A549 (cell line): ENCODE measurements at regions not wholly inside any gene's neighbourhood (a gene's known extent, or its start where the extent isn't known, plus 50 kb on each side); places are given as distances from the start of the nearest gene placed in this dataset.

ENCODE experiments used
- ATAC-seq, 2 experiments: fragments of 200-7000 bp in 1 of 2; fragments of >200 bp in 1 of 2; cut with Nextera tagmentation in 1 of 2; cut with Tn5 transposase in 1 of 2; 3 replicates each; pipeline versions ENCODE4 v1.8.0 to v1.9.1; 2018 to 2020; ENCODE audit warnings: mild to moderate bottlenecking in 1 of 2, moderate library complexity in 1 of 2
- CTCF ChIA-PET: fragments of 300-600 bp; sonication (Branson Sonifier 250); formaldehyde crosslinking; extraction: SDS; loops from one replicate; lab custom pipeline; 2021; ENCODE audit warnings: antibody characterized with exemption, inconsistent platforms; lab: Yijun Ruan, JAX
- POLR2A ChIA-PET: fragments of 350-600 bp; formaldehyde crosslinking; extraction: SDS; loops from one replicate; lab custom pipeline; 2021; ENCODE audit warnings: antibody characterized with exemption, inconsistent platforms; lab: Yijun Ruan, JAX
- DNase-seq, 2 experiments: peaks; one replicate each; pipeline versions ENCODE4 v3.0.0 to v3.0.0-alpha.2; 2011 to 2016; ENCODE audit warnings: low read depth in 1 of 2, low spot score in 1 of 2
- FAIRE-seq: peaks from 2 replicates; lab custom pipeline; 2011; peaks lifted over from hg19 to GRCh38; lab: Jason Lieb, UNC
- H3K27ac ChIP-seq, 2 experiments: fragments of >200 bp; sonication (Bioruptor Twin); formaldehyde crosslinking; 3 replicates each; pipeline ENCODE4 v1.5.1; 2016 to 2017
- H3K4me1 ChIP-seq: fragments of >200 bp; sonication (Bioruptor Twin); formaldehyde crosslinking; 3 replicates; pipeline ENCODE4 v1.6.1; 2016
- H3K4me2 ChIP-seq: fragments of >200 bp; sonication (Bioruptor Twin); formaldehyde crosslinking; 3 replicates; pipeline ENCODE4 v1.6.1; 2016
- H3K4me3 ChIP-seq: fragments of >200 bp; sonication (Bioruptor Twin); formaldehyde crosslinking; 3 replicates; pipeline ENCODE4 v1.5.1; 2016
- H3K9me3 ChIP-seq: fragments of >200 bp; sonication (Bioruptor Twin); formaldehyde crosslinking; 3 replicates; pipeline ENCODE4 v1.6.1; 2016
- ATOH8 ChIP-seq: fragments of 250-450 bp; sonication (Bioruptor Pico); IDR thresholded peaks from 2 replicates; pipeline ENCODE4 v1.5.0; 2020; ENCODE audit warnings: low read depth, mild to moderate bottlenecking, moderate library complexity
- BHLHE40 ChIP-seq: IDR thresholded peaks from 2 replicates; pipeline ENCODE4 v1.6.1; 2012; ENCODE audit warnings: low read depth, low read length, inconsistent platforms
- CEBPB ChIP-seq, 2 experiments: fragments of >200 bp in 1 of 2; sonication (Bioruptor Twin) in 1 of 2; formaldehyde crosslinking in 1 of 2; IDR thresholded peaks; 2 replicates each; pipeline ENCODE4 v1.6.1; 2012 to 2016
- CHD2 ChIP-seq: fragments of 150-350 bp; IDR thresholded peaks from 2 replicates; pipeline ENCODE4 v1.6.1; 2014; ENCODE audit warnings: low read length; ENCODE audit not compliant: partially characterized antibody
- EP300 ChIP-seq, 2 experiments: fragments of >200 bp; sonication (Bioruptor Twin); formaldehyde crosslinking; IDR thresholded peaks; 2 replicates in 1 of 2; 3 replicates in 1 of 2; pipeline ENCODE4 v1.6.1; 2016 to 2017
- ESRRA ChIP-seq: fragments of 150-350 bp; IDR thresholded peaks from 2 replicates; pipeline ENCODE4 v1.6.1; 2014; ENCODE audit warnings: mild to moderate bottlenecking, low read length, borderline replicate concordance
- FOSB ChIP-seq: fragments of 250-450 bp; sonication (Bioruptor Pico); IDR thresholded peaks from 2 replicates; pipeline ENCODE4 v1.5.0; 2020; ENCODE audit warnings: mild to moderate bottlenecking, moderate library complexity
- FOSL2 ChIP-seq, 2 experiments: fragments of 450-650 bp in 1 of 2; fragments of >200 bp in 1 of 2; sonication (Bioruptor Twin) in 1 of 2; formaldehyde crosslinking; IDR thresholded peaks; 2 replicates each; pipeline versions ENCODE4 v1.5.0 to v1.6.1; 2016 to 2020; ENCODE audit warnings: mild to moderate bottlenecking in 1 of 2, moderate library complexity in 1 of 2
- FOXS1 ChIP-seq: fragments of 250-450 bp; sonication (Bioruptor Pico); IDR thresholded peaks from 2 replicates; pipeline ENCODE4 v1.5.0; 2020; ENCODE audit warnings: mild to moderate bottlenecking, moderate library complexity
- GATA3 ChIP-seq: IDR thresholded peaks from 2 replicates; pipeline ENCODE4 v1.6.1; 2012; ENCODE audit warnings: borderline replicate concordance
- HDAC2 ChIP-seq: fragments of 200-600 bp; sonication (generic); IDR thresholded peaks from 2 replicates; pipeline ENCODE4 v1.6.1; 2016
- KDM1A ChIP-seq: fragments of 200-600 bp; sonication (generic); IDR thresholded peaks from 2 replicates; pipeline ENCODE4 v1.6.1; 2016; ENCODE audit warnings: low read depth, mild to moderate bottlenecking
- MAFK ChIP-seq: fragments of 450-650 bp; IDR thresholded peaks from 2 replicates; pipeline ENCODE4 v1.6.1; 2014; ENCODE audit not compliant: partially characterized antibody
- MAX ChIP-seq: IDR thresholded peaks from 2 replicates; pipeline ENCODE4 v1.6.1; 2012
- NR3C1 ChIP-seq: fragments of >200 bp; sonication (Bioruptor Twin); formaldehyde crosslinking; IDR thresholded peaks from 3 replicates; pipeline ENCODE4 v1.6.1; 2017
- POLR2A ChIP-seq: IDR thresholded peaks from 2 replicates; pipeline ENCODE4 v1.6.1; 2012; ENCODE audit warnings: mild to moderate bottlenecking, low read length
- RAD21 ChIP-seq, 2 experiments: fragments of >200 bp in 1 of 2; sonication (Bioruptor Twin) in 1 of 2; formaldehyde crosslinking in 1 of 2; IDR thresholded peaks in 1 of 2; conservative IDR thresholded peaks in 1 of 2; 2 replicates in 1 of 2; 3 replicates in 1 of 2; pipeline ENCODE4 v1.6.1; 2012 to 2018; ENCODE audit warnings: inconsistent platforms in 1 of 2
- RARB ChIP-seq: fragments of 250-450 bp; sonication (Bioruptor Pico); IDR thresholded peaks from 2 replicates; pipeline ENCODE4 v1.8.0; 2021; ENCODE audit warnings: mild to moderate bottlenecking, moderate library complexity
- RCOR1 ChIP-seq: fragments of 150-350 bp; IDR thresholded peaks from 2 replicates; pipeline ENCODE4 v1.6.1; 2014; ENCODE audit warnings: antibody characterized with exemption, low read length, low read depth
- RFX5 ChIP-seq: fragments of 450-650 bp; IDR thresholded peaks from 2 replicates; pipeline ENCODE4 v1.7.1; 2014; ENCODE audit warnings: antibody characterized with exemption, mild to moderate bottlenecking, moderate library complexity
- RNF2 ChIP-seq: fragments of 200-600 bp; sonication (generic); IDR thresholded peaks from 2 replicates; pipeline ENCODE4 v1.6.1; 2016; ENCODE audit warnings: low read depth, mild to moderate bottlenecking, antibody characterized with exemption, moderate library complexity, borderline replicate concordance
- SMC3 ChIP-seq: fragments of >200 bp; sonication (Bioruptor Twin); formaldehyde crosslinking; IDR thresholded peaks from 3 replicates; pipeline ENCODE4 v1.6.1; 2018; ENCODE audit warnings: inconsistent platforms
- SREBF2 ChIP-seq: fragments of 450-650 bp; IDR thresholded peaks from 2 replicates; pipeline ENCODE4 v1.6.1; 2014; ENCODE audit warnings: mild to moderate bottlenecking, moderate library complexity
- TFCP2L1 ChIP-seq: fragments of 250-450 bp; sonication (Bioruptor Pico); IDR thresholded peaks from 2 replicates; pipeline ENCODE4 v1.5.0; 2021; ENCODE audit warnings: mild to moderate bottlenecking
- ZC3H11A ChIP-seq: fragments of 450-650 bp; IDR thresholded peaks from 2 replicates; pipeline ENCODE4 v1.6.1; 2014; ENCODE audit warnings: antibody characterized with exemption, mild to moderate bottlenecking
- ZFP36 ChIP-seq: fragments of 450-650 bp; IDR thresholded peaks from 2 replicates; pipeline ENCODE4 v1.6.1; 2014; ENCODE audit warnings: borderline replicate concordance; ENCODE audit not compliant: partially characterized antibody
- ZNF302 ChIP-seq: fragments of 250-450 bp; sonication (Bioruptor Pico); IDR thresholded peaks from 2 replicates; pipeline ENCODE4 v1.9.0; 2021; ENCODE audit warnings: inconsistent platforms, mild to moderate bottlenecking, moderate library complexity
- WGBS: methylation state at CpG from one replicate; pipeline ENCODE4 v1.1.6; 2017; ENCODE audit errors: missing lambda C conversion rate; 5-methylcytosine and 5-hydroxymethylcytosine counted together

DNA sequence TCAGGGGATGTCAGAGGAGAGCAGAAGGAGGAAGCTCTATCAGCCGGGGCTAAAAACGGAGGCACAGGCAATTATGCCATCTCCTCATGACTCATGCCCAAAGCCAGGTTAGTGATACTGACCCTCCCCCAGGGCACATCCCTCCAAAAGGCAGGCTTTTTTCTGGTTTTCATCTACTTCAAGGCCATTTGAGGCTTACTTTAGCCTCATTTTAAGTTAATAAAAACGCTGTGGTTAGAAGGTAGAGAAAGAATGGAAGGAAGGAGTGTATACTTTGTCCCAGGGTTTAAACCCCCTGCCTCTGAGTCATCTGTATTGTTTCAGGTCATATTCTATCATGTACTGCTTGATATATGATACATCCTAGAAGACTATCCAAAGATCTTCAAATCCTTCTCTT, 89.7 kb upstream of the NDP start:
- DNase-seq (peak in 1 of 2 experiments; percentile 9), FAIRE-seq (peak; percentile 39), ATAC-seq (0 out of 6 replicates have a peak, but pooled peaks of 1 of the 2 experiments have one; percentile 30)
- Histone ChIP-seq H3K4me1 (peaks cover 12% of the 10 kb centered on the region; the same call in 2 of the 3 replicates), H3K4me3 (no peak overlapping the region), H3K4me2 (peak overlapping the region; percentile 28; the same call in 2 of the 3 replicates), H3K9me3 (no peaks in the 10 kb centered on the region), H3K27ac (peak overlapping the region in 1 of 2 experiments; percentile 33; a peak in 2 of 6 replicates)
- CTCF ChIA-PET: no interaction called here
- no peak for TF ChIP-seq GATA3
- TF ChIP-seq FOSL2 (IDR thresholded peaks at IDR 0.05): 0 out of 2 replicates have a peak, but pooled peaks have one; percentile 11
- TF ChIP-seq FOSL2 (CRISPR knock-in tag; IDR thresholded peaks at IDR 0.05): no peak
- no peak for TF ChIP-seq ZC3H11A
- TF ChIP-seq RAD21 (conservative IDR thresholded peaks at IDR 0.05 in 1 of 2, IDR thresholded peaks at IDR 0.05 in 1 of 2): no peak
- WGBS: 2% methylated on average over 3 of the region's 3 CpGs
- POLR2A ChIA-PET: no interaction called here

DNA sequence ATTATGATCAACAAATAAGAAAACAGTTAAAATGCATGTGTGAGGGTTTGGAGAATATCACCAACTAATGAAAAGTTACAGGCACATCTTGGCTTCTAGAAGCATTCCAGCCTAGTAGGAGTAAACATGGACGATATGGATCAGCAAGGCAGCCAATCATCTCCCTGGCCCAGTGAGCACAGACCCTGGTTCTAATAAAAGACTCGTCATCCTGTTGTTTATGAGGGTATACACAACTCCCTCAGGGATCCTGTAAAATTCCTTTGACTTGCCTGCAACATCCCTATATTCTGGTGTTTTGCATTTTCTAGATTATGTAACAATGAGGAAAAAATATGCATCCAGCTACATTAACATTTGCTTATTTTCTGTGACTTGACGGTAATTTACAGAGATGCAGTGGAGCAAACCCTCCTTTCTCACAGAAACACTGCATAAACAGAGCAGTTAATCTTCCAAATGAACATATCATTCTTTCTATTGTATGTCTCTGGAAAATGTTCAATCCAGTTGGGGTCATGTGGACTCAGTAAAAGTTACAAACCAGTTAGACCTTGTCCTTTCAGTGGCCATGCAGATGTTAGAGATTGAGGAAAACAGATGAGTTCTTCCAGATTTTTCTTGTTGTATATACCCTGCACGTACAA, 88.9 kb upstream of the NDP start:
- 44% methylated on average over 4 of the region's 4 CpGs for WGBS
- FAIRE-seq (peak; percentile 92), ATAC-seq (no peak), DNase-seq (no peak)
- Histone ChIP-seq H3K4me2 (no peak overlapping the region; the same call in 2 of the 3 replicates), H3K9me3 (no peaks in the 10 kb centered on the region), H3K4me1 (peaks cover 12% of the 10 kb centered on the region; the same call in 2 of the 3 replicates), H3K27ac (no peak overlapping the region), H3K4me3 (no peak overlapping the region)
- CTCF ChIA-PET: no interaction called here
- POLR2A ChIA-PET: no interaction called here
- no peak for TF ChIP-seq KDM1A
- TF ChIP-seq BHLHE40: no peak
- TF ChIP-seq POLR2A: no peak
- TF ChIP-seq MAFK: no peak
- TF ChIP-seq ZNF302 (CRISPR knock-in tag): no peak
- TF ChIP-seq EP300 (IDR thresholded peaks at IDR 0.05): no peak
- no peak for TF ChIP-seq ESRRA
- TF ChIP-seq ATOH8 (CRISPR knock-in tag): no peak
- TF ChIP-seq TFCP2L1: no peak
- TF ChIP-seq FOSL2 (IDR thresholded peaks at IDR 0.05): no peak
- no peak for TF ChIP-seq FOSL2 (CRISPR knock-in tag; IDR thresholded peaks at IDR 0.05)
- no peak for TF ChIP-seq RNF2
- TF ChIP-seq ZFP36: no peak

DNA sequence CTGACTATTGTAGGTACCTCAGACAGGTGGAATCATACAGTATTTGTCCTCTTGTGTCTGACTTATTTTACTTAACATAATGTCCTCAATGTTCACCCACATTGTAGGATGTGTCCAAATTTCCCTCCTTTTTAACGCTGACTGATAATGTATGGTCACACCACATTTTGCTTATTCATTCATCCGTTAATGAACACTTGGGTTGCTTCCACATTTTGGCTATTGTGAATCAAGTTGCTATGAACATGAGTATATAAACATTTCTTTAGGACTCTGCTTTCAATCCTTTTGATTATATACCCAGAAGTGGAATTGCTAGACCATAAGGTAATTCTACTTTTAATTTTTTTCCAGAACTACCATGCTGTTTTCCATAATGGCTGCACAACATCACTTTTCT, 87.0 kb upstream of the NDP start:
- CTCF ChIA-PET: no interaction called here
- H3K4me1 ChIP-seq: peaks cover 12% of the 10 kb centered on the region; the same call in 2 of the 3 replicates
- FAIRE-seq: no peak
- DNase-seq: no peak
- no peak overlapping the region for H3K27ac ChIP-seq
- ATAC-seq: no peak
- no peak for TF ChIP-seq RFX5
- no peak for TF ChIP-seq SREBF2
- TF ChIP-seq RCOR1: no peak
- TF ChIP-seq FOSB (CRISPR knock-in tag): no peak
- TF ChIP-seq SMC3: no peak
- no peak for TF ChIP-seq MAX
- TF ChIP-seq RARB (CRISPR knock-in tag): no peak
- no peak for TF ChIP-seq NR3C1
- TF ChIP-seq CEBPB (IDR thresholded peaks at IDR 0.05): no peak
- no peak for TF ChIP-seq CHD2
- TF ChIP-seq HDAC2: no peak
- no peak for TF ChIP-seq FOSL2 (IDR thresholded peaks at IDR 0.05)
- no peak for TF ChIP-seq FOSL2 (CRISPR knock-in tag; IDR thresholded peaks at IDR 0.05)
- no peak for TF ChIP-seq KDM1A
- no peak for TF ChIP-seq FOXS1
- no peak for TF ChIP-seq GATA3
- TF ChIP-seq, all 56 proteins: peak for 0
- no peaks in the 10 kb centered on the region for H3K9me3 ChIP-seq
- no peak overlapping the region for H3K4me3 ChIP-seq
- POLR2A ChIA-PET: no interaction called here
- H3K4me2 ChIP-seq: no peak overlapping the region
- 81% methylated on average over 2 of the region's 2 CpGs for WGBS
